Spleen (tissue), 11 donors: ENCODE measurements at regions not wholly inside any gene's neighbourhood (a gene's known extent, or its start where the extent isn't known, plus 50 kb on each side); places are given as distances from the start of the nearest gene placed in this dataset.

Source experiments
- DNase-seq: peaks from one replicate; pipeline ENCODE4 v3.0.0-alpha.2; 2020
- H3K27ac ChIP-seq, 8 donors: fragments of 200-600 bp; sonication (generic) in 7 of 8; 1 replicate in 4 of 8; 2 replicates in 4 of 8; pipeline versions ENCODE4 v1.5.0 to v1.8.0; 2016 to 2021; ENCODE audit warnings: inconsistent platforms in 4 of 8, mild to moderate bottlenecking in 4 of 8, moderate library complexity in 1 of 8
- H3K27me3 ChIP-seq, 7 donors: fragments of 200-600 bp; sonication (generic) in 6 of 7; replicated peaks in 1 of 7; 1 replicate in 4 of 7; 2 replicates in 3 of 7; pipeline versions ENCODE4 v1.5.0 to v1.8.0; 2016 to 2021; ENCODE audit warnings: inconsistent platforms in 3 of 7, mild to moderate bottlenecking in 1 of 7
- H3K36me3 ChIP-seq, 6 donors: fragments of 200-600 bp; sonication (generic) in 5 of 6; 1 replicate in 4 of 6; 2 replicates in 2 of 6; pipeline versions ENCODE4 v1.5.0 to v1.8.0; 2016 to 2021; ENCODE audit warnings: inconsistent platforms in 2 of 6
- H3K4me1 ChIP-seq, 6 donors: fragments of 200-600 bp; sonication (generic) in 5 of 6; 1 replicate in 3 of 6; 2 replicates in 3 of 6; pipeline versions ENCODE4 v1.5.0 to v1.8.0; 2016 to 2021; ENCODE audit warnings: inconsistent platforms in 3 of 6
- H3K4me3 ChIP-seq, 8 donors: fragments of 200-600 bp; sonication (generic) in 7 of 8; 1 replicate in 4 of 8; 2 replicates in 4 of 8; pipeline versions ENCODE4 v1.5.0 to v1.8.0; 2016 to 2021; ENCODE audit warnings: inconsistent platforms in 4 of 8, mild to moderate bottlenecking in 4 of 8, moderate library complexity in 2 of 8
- H3K9me3 ChIP-seq, 8 donors: fragments of 200-600 bp; sonication (generic) in 7 of 8; 1 replicate in 4 of 8; 2 replicates in 4 of 8; pipeline versions ENCODE4 v1.5.0 to v1.8.0; 2016 to 2021; ENCODE audit warnings: inconsistent platforms in 4 of 8
- CTCF ChIP-seq, 11 experiments: fragments of 200-600 bp in 7 of 11; fragments of 450-650 bp in 4 of 11; sonication (generic) in 4 of 11; IDR thresholded peaks in 8 of 11; conservative IDR thresholded peaks in 3 of 11; 1 replicate in 7 of 11; 2 replicates in 4 of 11; pipeline versions ENCODE4 v1.4.0 to v1.8.0; 2016 to 2021; ENCODE audit warnings: antibody characterized with exemption in 11 of 11, inconsistent platforms in 4 of 11, mild to moderate bottlenecking in 1 of 11
- POLR2A ChIP-seq, 3 donors: fragments of 450-650 bp; IDR thresholded peaks; one replicate each; pipeline ENCODE4 v1.5.1; 2017; ENCODE audit warnings: antibody characterized with exemption in 3 of 3, mild to moderate bottlenecking in 1 of 3
- POLR2AphosphoS5 ChIP-seq, 3 donors: sonication (generic); formaldehyde crosslinking; IDR thresholded peaks; one replicate each; pipeline ENCODE4 v1.5.1; 2017; ENCODE audit warnings: antibody characterized with exemption in 3 of 3
- WGBS, 5 donors: extraction: QIAGEN DNeasy Blood & Tissue Kit in 3 of 5; methylation state at CpG; one replicate each; pipeline versions ENCODE4 v1.1.5 to v1.1.7; 2013 to 2018; 5-methylcytosine and 5-hydroxymethylcytosine counted together
- intact Hi-C: fragments of 100-400 bp; cut with DNase I; formaldehyde crosslinking; loops from one replicate; pipeline ENCODE4 v1.15.0; 2023; ENCODE audit warnings: low total_unique reads
- donor health status: healthy with polysubstance abuse.
- donor health status: DM: no; HTN: no; CAD: no; lungs with moderate emphysema.
- donor health status: DM: no; HTN: no; CAD: no.
- donor health status: Bipolar disorder and iron deficiency.
- donor health status: healthy.
- donor health status: DM: no; HTN: no; CAD: no.
- donor health status: DM: yes; HTN: yes; CAD: no.

- Histone ChIP-seq H3K9me3 (no peaks in the 10 kb centered on the region), H3K4me3 (no peak overlapping the region), H3K4me1 (no peaks in the 10 kb centered on the region), H3K27me3 (no peaks in the 10 kb centered on the region), H3K36me3 (no peaks in the 10 kb centered on the region), H3K27ac (no peak overlapping the region)
- 90 to 97% (median 90%) methylated on average over 1 of the region's 1 CpG for WGBS, 5 donors
- DNase-seq, result no peak
- no peak for TF ChIP-seq POLR2AphosphoS5 (IDR thresholded peaks at IDR 0.05)
- intact Hi-C loops, result no loop called here
Measured at GRCh38 chr2:204289066-204289465, 256.2 kb upstream of the PARD3B start.

- TF ChIP-seq POLR2AphosphoS5 (IDR thresholded peaks at IDR 0.05), result no peak
- TF ChIP-seq CTCF (IDR thresholded peaks at IDR 0.05 in 8 of 11, conservative IDR thresholded peaks at IDR 0.05 in 3 of 11), result no peak
- no peak for TF ChIP-seq POLR2A (IDR thresholded peaks at IDR 0.05)
- H3K4me3 ChIP-seq, result no peak overlapping the region
- H3K4me1 ChIP-seq, result no peaks in the 10 kb centered on the region
- no peak for DNase-seq
- H3K27ac ChIP-seq, result no peak overlapping the region
- H3K9me3 ChIP-seq, result no peaks in the 10 kb centered on the region
- intact Hi-C loops, result no loop called here
- WGBS, 5 donors, result 82 to 93% (median 87%) methylated on average over 4 of the region's 4 CpGs
- no peaks in the 10 kb centered on the region for H3K27me3 ChIP-seq
- H3K36me3 ChIP-seq, result no peaks in the 10 kb centered on the region
Measured at GRCh38 chr2:204292439-204292838, 252.8 kb upstream of the PARD3B start.

DNA sequence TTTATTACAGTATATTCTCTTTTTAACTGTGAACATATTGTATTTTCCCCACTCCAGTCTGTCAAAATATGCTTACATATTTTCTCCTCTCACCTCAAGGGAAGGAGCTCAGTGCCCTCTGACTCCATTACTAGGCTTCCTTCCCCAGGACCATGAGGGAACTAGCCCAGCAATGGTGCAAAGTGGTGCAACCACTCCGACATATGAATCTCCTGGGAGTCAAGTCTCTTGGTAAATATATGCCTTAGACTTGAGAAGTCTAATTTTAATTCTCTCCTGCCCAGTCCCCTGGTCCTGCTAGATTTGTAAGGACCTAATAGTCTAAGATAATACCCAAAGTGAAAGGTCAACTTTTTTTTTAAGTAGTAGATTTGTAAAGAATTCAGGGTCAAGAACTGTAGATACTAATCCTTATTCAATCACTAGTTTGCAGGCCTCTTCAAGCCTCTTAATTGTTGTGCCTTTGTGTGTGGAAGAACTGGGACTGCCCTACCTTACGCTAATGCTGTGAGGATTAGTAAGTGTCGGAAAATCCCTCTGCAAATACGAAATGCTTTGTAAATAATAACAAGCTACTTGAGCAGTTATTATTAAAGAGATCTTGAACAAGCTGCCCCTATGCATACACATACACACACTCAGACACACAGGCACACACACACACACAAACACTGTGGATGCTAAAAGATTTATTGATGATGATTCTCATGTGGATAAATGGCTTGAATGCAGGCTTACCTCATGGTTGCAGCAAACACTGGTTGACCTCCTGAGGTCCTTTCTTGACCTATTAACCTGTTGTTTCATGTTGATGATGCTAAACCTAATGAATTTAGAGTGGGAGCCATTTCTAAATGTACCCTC lies 251.2 kb upstream of the PARD3B start:
- TF ChIP-seq POLR2A (IDR thresholded peaks at IDR 0.05) (no peak), POLR2AphosphoS5 (IDR thresholded peaks at IDR 0.05) (no peak), CTCF (IDR thresholded peaks at IDR 0.05 in 8 of 11, conservative IDR thresholded peaks at IDR 0.05 in 3 of 11) (no peak)
- Histone ChIP-seq H3K27ac (no peak overlapping the region), H3K36me3 (no peaks in the 10 kb centered on the region), H3K9me3 (no peaks in the 10 kb centered on the region), H3K4me3 (no peak overlapping the region), H3K4me1 (no peaks in the 10 kb centered on the region), H3K27me3 (no peaks in the 10 kb centered on the region)
- DNase-seq, result no peak
- WGBS, 5 donors, result 85 to 93% (median 92%) methylated on average over 4 of the region's 4 CpGs
- intact Hi-C loops, result no loop called here

- Histone ChIP-seq H3K27ac (no peak overlapping the region), H3K9me3 (no peaks in the 10 kb centered on the region), H3K4me1 (no peaks in the 10 kb centered on the region), H3K4me3 (no peak overlapping the region), H3K27me3 (no peaks in the 10 kb centered on the region), H3K36me3 (no peaks in the 10 kb centered on the region)
- intact Hi-C loops, result no loop called here
- TF ChIP-seq POLR2AphosphoS5 (IDR thresholded peaks at IDR 0.05) (no peak), CTCF (IDR thresholded peaks at IDR 0.05 in 8 of 11, conservative IDR thresholded peaks at IDR 0.05 in 3 of 11) (no peak), POLR2A (IDR thresholded peaks at IDR 0.05) (no peak)
- no peak for DNase-seq
- WGBS, 5 donors, result 91 to 100% (median 97%) methylated on average over 1 of the region's 1 CpG
Measured at GRCh38 chr2:204298404-204298803, 246.9 kb upstream of the PARD3B start.
